Eye (tissue), 1 donor: ENCODE measurements at regions not wholly inside any gene's neighbourhood (a gene's known extent, or its start where the extent isn't known, plus 50 kb on each side); places are given as distances from the start of the nearest gene placed in this dataset.

Experiments
- DNase-seq: peaks from one replicate; pipeline ENCODE4 v3.0.0-alpha.2; 2015

DNA sequence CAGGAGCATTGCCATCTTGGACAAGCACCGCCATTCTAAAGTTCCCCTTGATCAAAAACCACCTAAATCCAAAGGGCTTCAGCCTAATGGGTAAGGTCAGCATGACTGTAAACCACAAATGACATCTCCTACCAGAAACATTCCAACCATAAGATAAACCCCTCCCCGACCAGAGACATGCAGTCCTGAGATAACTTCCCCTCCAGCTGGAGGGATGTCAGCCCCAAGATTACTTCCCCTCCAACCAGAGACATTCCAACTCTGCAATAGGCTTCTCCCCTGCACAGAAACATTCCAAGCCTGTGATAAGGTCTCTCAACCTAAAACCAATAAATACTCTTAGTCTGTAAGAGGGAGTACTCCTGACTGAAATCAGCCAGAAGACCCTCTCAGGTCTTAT is 62.7 kb upstream of the DNAJC19 start:
- no peak for DNase-seq

GRCh38 chr3:181050738-181051137 is 61.2 kb upstream of the DNAJC19 start:
- DNase-seq = no peak

DNA sequence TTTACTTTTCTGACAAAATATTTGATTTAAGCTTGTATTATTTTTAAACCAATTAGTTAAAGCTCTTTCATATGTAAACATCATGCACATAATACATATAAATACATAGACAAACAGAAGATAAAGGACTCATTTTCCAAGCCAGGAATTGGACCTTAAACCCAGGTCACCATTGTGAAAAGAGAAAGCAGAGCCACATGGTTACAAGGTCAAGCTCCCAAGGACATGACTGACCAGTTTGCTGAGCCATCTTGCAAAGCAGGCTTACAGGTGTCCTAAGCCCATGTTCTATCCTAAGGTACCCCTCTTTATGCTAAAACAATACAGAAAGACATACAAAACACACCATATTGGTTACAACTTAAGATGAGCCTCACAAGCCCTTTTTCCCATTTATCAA is 50.5 kb upstream of the DNAJC19 start:
- no peak for DNase-seq
